Astrocyte (in vitro differentiated cells and primary cell): ENCODE measurements at regions not wholly inside any gene's neighbourhood (a gene's known extent, or its start where the extent isn't known, plus 50 kb on each side); places are given as distances from the start of the nearest gene placed in this dataset.
A peak's percentile ranks its signal among the peaks of the same experiment; 100 is the strongest.

Experiments
- DNase-seq: peaks from one replicate; pipeline ENCODE4 v3.0.0-alpha.2; 2010; ENCODE audit warnings: low read depth
- FAIRE-seq: peaks from 2 replicates; lab custom pipeline; 2011; peaks lifted over from hg19 to GRCh38; lab: Jason Lieb, UNC
- H2AFZ ChIP-seq: 2 replicates; pipeline ENCODE4 v1.6.0; 2012; ENCODE audit warnings: low read depth, low read length, inconsistent platforms
- H3K27ac ChIP-seq: 2 replicates; pipeline ENCODE4 v1.5.1; 2011; ENCODE audit warnings: low read depth, low read length, inconsistent platforms
- H3K27me3 ChIP-seq: 2 replicates; pipeline ENCODE4 v1.6.0; 2011; ENCODE audit warnings: low read length, inconsistent platforms; ENCODE audit not compliant: insufficient read depth
- H3K36me3 ChIP-seq: 2 replicates; pipeline ENCODE4 v1.5.1; 2011; ENCODE audit warnings: low read length, inconsistent platforms; ENCODE audit not compliant: insufficient read depth
- H3K4me1 ChIP-seq: 2 replicates; pipeline ENCODE4 v1.5.1; 2011; ENCODE audit warnings: low read length, inconsistent platforms; ENCODE audit not compliant: insufficient read depth
- H3K4me2 ChIP-seq: 2 replicates; pipeline ENCODE4 v1.6.0; 2012; ENCODE audit warnings: low read length, inconsistent platforms
- H3K4me3 ChIP-seq: 2 replicates; pipeline ENCODE4 v1.5.1; 2011; ENCODE audit warnings: low read depth, mild to moderate bottlenecking, low read length, inconsistent platforms; ENCODE audit not compliant: insufficient read depth
- H3K79me2 ChIP-seq: 2 replicates; pipeline ENCODE4 v1.6.0; 2012; ENCODE audit warnings: mild to moderate bottlenecking, low read length, inconsistent platforms; ENCODE audit not compliant: insufficient read depth
- H3K9ac ChIP-seq: 2 replicates; pipeline ENCODE4 v1.6.0; 2012; ENCODE audit warnings: mild to moderate bottlenecking, low read length, inconsistent platforms
- H3K9me3 ChIP-seq: 2 replicates; pipeline ENCODE4 v1.5.1; 2012; ENCODE audit warnings: low read depth, mild to moderate bottlenecking, low read length, inconsistent platforms; ENCODE audit not compliant: insufficient read depth
- H4K20me1 ChIP-seq: 2 replicates; pipeline ENCODE4 v1.6.0; 2012; ENCODE audit warnings: low read length, inconsistent platforms; ENCODE audit not compliant: insufficient read depth
- H3K27ac Mint-ChIP-seq: one replicate; pipeline ENCODE4 v1.8.0; 2021; ENCODE audit warnings: mild to moderate bottlenecking, mixed read lengths; ENCODE audit not compliant: unreplicated experiment
- H3K27me3 Mint-ChIP-seq: one replicate; pipeline ENCODE4 v1.8.0; 2021; ENCODE audit warnings: low read depth, mixed read lengths; ENCODE audit not compliant: unreplicated experiment
- H3K36me3 Mint-ChIP-seq: one replicate; pipeline ENCODE4 v1.8.0; 2021; ENCODE audit warnings: low read depth, mixed read lengths; ENCODE audit not compliant: unreplicated experiment
- H3K4me1 Mint-ChIP-seq: one replicate; pipeline ENCODE4 v1.8.0; 2021; ENCODE audit warnings: low read depth, mixed read lengths; ENCODE audit not compliant: unreplicated experiment
- H3K4me3 Mint-ChIP-seq: one replicate; pipeline ENCODE4 v1.8.0; 2021; ENCODE audit warnings: mild to moderate bottlenecking, moderate library complexity, mixed read lengths; ENCODE audit not compliant: unreplicated experiment
- H3K9me3 Mint-ChIP-seq: one replicate; pipeline ENCODE4 v1.8.0; 2021; ENCODE audit warnings: mild to moderate bottlenecking, mixed read lengths; ENCODE audit not compliant: unreplicated experiment
- EZH2 ChIP-seq: IDR thresholded peaks from 2 replicates; pipeline ENCODE4 v1.6.1; 2012; ENCODE audit warnings: mild to moderate bottlenecking, low read length, inconsistent platforms; ENCODE audit not compliant: insufficient read depth
- TF ChIP-seq, protein P1 (sequence below): IDR thresholded peaks from 2 replicates; pipeline ENCODE4 v1.5.1; 2011; ENCODE audit warnings: low read depth, mild to moderate bottlenecking, inconsistent platforms, low read length, moderate library complexity; ENCODE audit not compliant: insufficient read depth

DNA sequence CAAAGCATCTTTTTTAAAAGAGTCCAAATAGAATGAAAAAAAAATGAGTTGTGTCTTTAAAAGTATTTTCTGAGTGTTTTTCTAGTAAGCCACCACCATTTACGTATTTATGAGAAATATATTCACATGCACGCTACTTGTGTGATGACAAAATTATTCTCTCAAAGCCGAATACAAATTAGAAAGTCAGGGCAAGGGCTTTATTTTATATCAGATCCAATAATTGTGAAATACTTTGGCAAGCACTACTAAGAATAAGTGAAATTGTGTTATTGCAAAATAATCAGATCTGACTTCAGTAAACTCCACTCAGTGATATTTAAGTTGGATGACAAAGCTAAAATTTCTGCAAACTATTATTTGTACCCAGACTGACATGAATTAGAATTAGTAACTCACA, 589.3 kb upstream of the KCNMB2 start:
- H2AFZ ChIP-seq: no peak overlapping the region
- H3K4me1 Mint-ChIP-seq: no peaks in the 10 kb centered on the region
- FAIRE-seq: no peak
- no peak overlapping the region for H3K4me2 ChIP-seq
- no peaks in the 10 kb centered on the region for H4K20me1 ChIP-seq
- no peak for DNase-seq
- H3K36me3 Mint-ChIP-seq: no peaks in the 10 kb centered on the region
- H3K27ac ChIP-seq: no peak overlapping the region
- H3K27me3 ChIP-seq: no peaks in the 10 kb centered on the region
- H3K9me3 ChIP-seq: no peaks in the 10 kb centered on the region
- no peaks in the 10 kb centered on the region for H3K4me1 ChIP-seq
- no peaks in the 10 kb centered on the region for H3K36me3 ChIP-seq
- H3K27ac Mint-ChIP-seq: no peak overlapping the region
- no peak overlapping the region for H3K9ac ChIP-seq
- no peak overlapping the region for H3K4me3 Mint-ChIP-seq
- no peaks in the 10 kb centered on the region for H3K79me2 ChIP-seq
- no peak overlapping the region for H3K4me3 ChIP-seq
- no peak for TF ChIP-seq EZH2
- TF ChIP-seq, protein P1, sequence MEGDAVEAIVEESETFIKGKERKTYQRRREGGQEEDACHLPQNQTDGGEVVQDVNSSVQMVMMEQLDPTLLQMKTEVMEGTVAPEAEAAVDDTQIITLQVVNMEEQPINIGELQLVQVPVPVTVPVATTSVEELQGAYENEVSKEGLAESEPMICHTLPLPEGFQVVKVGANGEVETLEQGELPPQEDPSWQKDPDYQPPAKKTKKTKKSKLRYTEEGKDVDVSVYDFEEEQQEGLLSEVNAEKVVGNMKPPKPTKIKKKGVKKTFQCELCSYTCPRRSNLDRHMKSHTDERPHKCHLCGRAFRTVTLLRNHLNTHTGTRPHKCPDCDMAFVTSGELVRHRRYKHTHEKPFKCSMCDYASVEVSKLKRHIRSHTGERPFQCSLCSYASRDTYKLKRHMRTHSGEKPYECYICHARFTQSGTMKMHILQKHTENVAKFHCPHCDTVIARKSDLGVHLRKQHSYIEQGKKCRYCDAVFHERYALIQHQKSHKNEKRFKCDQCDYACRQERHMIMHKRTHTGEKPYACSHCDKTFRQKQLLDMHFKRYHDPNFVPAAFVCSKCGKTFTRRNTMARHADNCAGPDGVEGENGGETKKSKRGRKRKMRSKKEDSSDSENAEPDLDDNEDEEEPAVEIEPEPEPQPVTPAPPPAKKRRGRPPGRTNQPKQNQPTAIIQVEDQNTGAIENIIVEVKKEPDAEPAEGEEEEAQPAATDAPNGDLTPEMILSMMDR: no peak
- peaks cover 2% of the 10 kb centered on the region for H3K27me3 Mint-ChIP-seq
- no peaks in the 10 kb centered on the region for H3K9me3 Mint-ChIP-seq

DNA sequence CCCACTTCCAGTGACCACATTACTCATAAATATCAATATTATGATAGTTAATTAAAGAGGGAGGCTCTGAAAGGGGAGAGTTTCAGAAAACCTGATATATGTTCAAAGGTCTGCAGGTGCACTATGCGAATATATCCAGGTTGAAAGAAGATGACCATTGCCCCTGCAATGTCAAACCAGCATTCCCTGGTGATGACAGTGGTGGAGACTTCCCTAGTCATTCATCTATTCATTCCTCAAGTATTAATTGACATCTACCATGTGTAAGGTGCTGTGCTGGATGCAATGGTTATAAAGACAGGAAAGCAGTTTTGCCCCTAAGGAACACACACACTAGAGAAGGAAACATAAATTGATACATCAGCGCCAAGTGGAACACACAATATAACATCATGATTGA, 588.3 kb upstream of the KCNMB2 start:
- no peak overlapping the region for H3K27ac ChIP-seq
- H3K27me3 Mint-ChIP-seq: peaks cover 2% of the 10 kb centered on the region
- no peaks in the 10 kb centered on the region for H3K79me2 ChIP-seq
- no peak overlapping the region for H3K4me3 ChIP-seq
- no peaks in the 10 kb centered on the region for H3K36me3 ChIP-seq
- H3K27ac Mint-ChIP-seq: no peak overlapping the region
- no peaks in the 10 kb centered on the region for H3K4me1 ChIP-seq
- H4K20me1 ChIP-seq: no peaks in the 10 kb centered on the region
- no peaks in the 10 kb centered on the region for H3K4me1 Mint-ChIP-seq
- no peak overlapping the region for H3K4me3 Mint-ChIP-seq
- DNase-seq (no peak), FAIRE-seq (no peak)
- no peaks in the 10 kb centered on the region for H3K27me3 ChIP-seq
- H3K9me3 Mint-ChIP-seq: no peaks in the 10 kb centered on the region
- TF ChIP-seq, protein P1: no peak
- TF ChIP-seq EZH2: no peak
- no peak overlapping the region for H3K4me2 ChIP-seq
- H2AFZ ChIP-seq: no peak overlapping the region
- H3K36me3 Mint-ChIP-seq: no peaks in the 10 kb centered on the region
- H3K9me3 ChIP-seq: no peaks in the 10 kb centered on the region
- no peak overlapping the region for H3K9ac ChIP-seq

DNA sequence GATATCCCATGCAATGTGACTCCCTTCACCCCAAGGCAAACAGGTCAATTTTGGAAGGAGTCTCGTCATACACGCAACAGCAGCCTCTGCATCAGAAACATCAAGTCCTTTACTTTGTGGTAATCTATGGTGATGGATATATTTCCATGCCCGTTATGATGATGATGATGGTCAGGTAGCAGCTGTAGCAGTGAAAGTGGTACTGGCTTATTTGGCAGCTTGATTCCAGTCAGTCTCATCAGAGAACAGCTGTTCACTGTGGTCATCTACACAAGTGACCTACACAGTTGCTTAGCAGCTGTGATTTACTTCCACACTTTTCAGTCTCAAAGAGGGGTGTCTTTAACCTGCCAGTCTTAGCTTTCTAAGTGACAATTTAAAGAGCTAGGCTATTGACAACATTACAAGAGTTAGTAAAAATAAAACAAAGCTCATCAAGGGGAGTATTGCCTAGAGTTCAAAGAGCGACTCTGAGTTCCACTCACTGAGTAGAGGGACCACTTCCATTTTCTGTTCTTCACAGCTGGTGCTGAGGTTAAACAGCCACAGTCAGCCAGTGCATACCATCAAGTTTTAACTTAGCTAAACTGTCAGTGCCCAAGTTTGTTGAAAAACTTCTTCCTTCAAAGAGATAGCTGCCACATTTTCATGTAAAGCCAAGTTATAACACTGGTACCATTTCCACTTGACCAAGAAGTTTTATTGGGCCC, 587.4 kb upstream of the KCNMB2 start:
- Mint-ChIP-seq H3K27me3 (peaks cover 2% of the 10 kb centered on the region), H3K4me3 (no peak overlapping the region)
- FAIRE-seq: peak; percentile 20

More for the DNA sequence above, 587.4 kb upstream of the KCNMB2 start:
- no peak for TF ChIP-seq EZH2
- TF ChIP-seq, protein P1: no peak
- Histone ChIP-seq H4K20me1 (no peaks in the 10 kb centered on the region), H3K9ac (no peak overlapping the region), H3K79me2 (no peaks in the 10 kb centered on the region), H3K27ac (no peak overlapping the region), H3K4me1 (no peaks in the 10 kb centered on the region), H3K4me3 (no peak overlapping the region), H2AFZ (no peak overlapping the region), H3K36me3 (no peaks in the 10 kb centered on the region), H3K9me3 (no peaks in the 10 kb centered on the region), H3K4me2 (no peak overlapping the region), H3K27me3 (no peaks in the 10 kb centered on the region)
- H3K36me3 Mint-ChIP-seq: no peaks in the 10 kb centered on the region
- H3K4me1 Mint-ChIP-seq: no peaks in the 10 kb centered on the region
- no peaks in the 10 kb centered on the region for H3K9me3 Mint-ChIP-seq
- H3K27ac Mint-ChIP-seq: no peak overlapping the region
- DNase-seq: no peak
